ENCODE measurements at regions not wholly inside any gene's neighbourhood (a gene's known extent, or its start where the extent isn't known, plus 50 kb on each side); places are given as distances from the start of the nearest gene placed in this dataset.
"Not testable (repeated sequence)": the region's sequence is repeated elsewhere in the genome, so short reads cannot be mapped to it uniquely, and the experiment has no call there.

DNA sequence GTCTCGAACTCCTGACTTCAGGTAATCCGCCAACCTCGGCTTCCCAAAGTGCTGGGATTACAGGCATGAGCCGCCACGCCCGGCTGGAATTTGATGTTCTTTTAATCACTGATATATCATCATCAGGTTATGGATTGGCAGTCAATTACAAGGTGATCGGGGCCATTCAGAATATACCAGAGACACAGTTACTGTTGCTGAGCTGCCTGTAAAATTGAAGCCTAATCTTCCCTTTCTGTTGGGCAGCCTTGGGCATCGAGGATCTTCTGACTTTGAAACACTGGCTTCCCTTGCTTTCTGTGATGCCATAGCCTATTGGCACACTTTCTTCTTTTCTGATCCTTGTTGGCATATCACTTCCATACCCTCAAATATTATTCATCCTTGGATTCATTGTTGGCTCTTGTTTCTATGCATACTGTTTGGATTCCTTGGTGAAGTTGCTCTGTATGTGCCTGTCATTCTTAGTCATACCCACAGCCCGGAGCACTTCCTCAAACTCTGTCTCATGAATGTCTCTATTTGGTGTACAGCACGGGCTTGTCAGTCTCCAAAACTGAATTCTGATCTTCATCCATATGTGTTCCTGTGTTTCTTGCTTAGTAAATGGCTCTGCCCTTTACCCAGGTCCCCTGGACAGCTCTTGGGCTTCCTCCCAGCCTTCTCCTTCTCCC lies 85.6 kb upstream of the CRYM start:
- TF ChIP-seq CTCF, POLR2A (IDR thresholded peaks at IDR 0.05): not testable (repeated sequence)

All from esophagus squamous epithelium (tissue), 4 donors.